ENCODE measurements at regions not wholly inside any gene's neighbourhood (a gene's known extent, or its start where the extent isn't known, plus 50 kb on each side); places are given as distances from the start of the nearest gene placed in this dataset.

GRCh38 chr10:124325633-124325914 is 93.1 kb downstream of the OAT start:
- no peaks in the 10 kb centered on the region for H3K36me3 ChIP-seq (ENCODE audit: insufficient read depth)
- no peaks in the 10 kb centered on the region for H4K20me1 ChIP-seq (replicated peaks; ENCODE audit: insufficient read depth)
- no peaks in the 10 kb centered on the region for H3K4me1 ChIP-seq (ENCODE audit: insufficient read depth)
- no peak overlapping the region for H3K27ac ChIP-seq (ENCODE audit: low read depth)
- no peaks in the 10 kb centered on the region for H3F3A ChIP-seq (replicated peaks; ENCODE audit: low read depth)
- TF ChIP-seq ZNF331 (CRISPR knock-in tag; IDR thresholded peaks at IDR 0.05; ENCODE audit: low read depth) = no peak
- no peak for TF ChIP-seq POLR2AphosphoS5 (IDR thresholded peaks at IDR 0.05; ENCODE audit: low read depth)
- Mint-ChIP-seq H3K27ac (no peak overlapping the region), H3K36me3 (ENCODE audit: low read depth) (no peaks in the 10 kb centered on the region), H3K27me3 (ENCODE audit: insufficient read depth, low read depth, poor library complexity) (peaks cover 18% of the 10 kb centered on the region), H3K9me3 (no peaks in the 10 kb centered on the region; the same call in 2 of the 3 replicates), H3K4me3 (no peak overlapping the region), H3K4me1 (no peaks in the 10 kb centered on the region)
- no peak overlapping the region for H3K4me2 ChIP-seq
- H2AFZ ChIP-seq = no peak overlapping the region
- no peak for DNase-seq (ENCODE audit: low spot score)
- ATAC-seq = no peak
- no peak overlapping the region for H3K4me3 ChIP-seq
- H3K9me2 ChIP-seq (ENCODE audit: insufficient read depth) = no peaks in the 10 kb centered on the region
- no peaks in the 10 kb centered on the region for H3K79me2 ChIP-seq (replicated peaks; ENCODE audit: insufficient read depth)
- H3K27me3 ChIP-seq (ENCODE audit: insufficient read depth) = no peaks in the 10 kb centered on the region

DNA sequence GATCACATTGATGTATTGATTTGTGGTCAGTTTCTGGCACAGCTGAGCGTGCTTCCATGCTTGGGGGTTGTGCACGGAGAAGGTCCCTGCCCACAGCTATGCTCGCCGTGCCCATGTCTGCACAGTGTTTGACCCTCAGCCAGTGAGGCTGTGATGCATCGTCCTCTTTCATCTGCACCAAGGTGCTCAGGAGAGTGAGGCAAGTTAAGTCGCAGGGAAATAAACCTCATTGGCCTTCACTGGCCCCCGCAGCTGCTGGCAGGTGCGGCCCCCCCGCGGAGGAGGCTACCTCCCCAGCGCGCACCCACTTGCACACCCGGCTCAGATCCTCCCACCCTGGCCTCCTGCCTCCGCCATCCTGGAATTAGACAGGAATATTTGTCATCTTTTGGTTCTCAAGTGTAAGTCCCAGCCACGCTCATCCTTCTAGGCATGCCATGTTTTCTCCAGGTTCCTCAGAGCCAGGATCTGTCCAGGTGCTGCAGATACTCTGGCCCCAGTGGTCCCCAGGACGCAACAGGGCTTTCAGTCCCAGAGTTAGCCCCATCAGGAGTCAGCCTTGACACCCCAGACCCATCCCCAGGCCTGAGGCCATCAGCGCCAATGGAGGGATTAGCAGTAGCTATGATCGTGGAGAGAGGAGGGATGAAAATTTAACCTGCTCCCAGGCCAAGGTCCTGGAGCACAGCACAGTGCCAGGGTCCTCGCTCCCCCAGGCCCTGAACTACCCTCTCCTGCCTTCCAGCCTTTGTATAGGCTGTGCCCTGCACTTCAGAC is 93.7 kb downstream of the OAT start:
- Histone ChIP-seq H3K9me2 (ENCODE audit: insufficient read depth) (no peaks in the 10 kb centered on the region), H2AFZ (no peak overlapping the region), H3K36me3 (ENCODE audit: insufficient read depth) (no peaks in the 10 kb centered on the region), H3K27me3 (ENCODE audit: insufficient read depth) (no peaks in the 10 kb centered on the region), H3K4me2 (no peak overlapping the region), H3K4me1 (ENCODE audit: insufficient read depth) (no peaks in the 10 kb centered on the region), H3K4me3 (no peak overlapping the region), H3K27ac (ENCODE audit: low read depth) (no peak overlapping the region), H4K20me1 (replicated peaks; ENCODE audit: insufficient read depth) (no peaks in the 10 kb centered on the region), H3K79me2 (replicated peaks; ENCODE audit: insufficient read depth) (no peaks in the 10 kb centered on the region), H3F3A (replicated peaks; ENCODE audit: low read depth) (no peaks in the 10 kb centered on the region)
- H3K9me3 Mint-ChIP-seq = no peaks in the 10 kb centered on the region; the same call in 2 of the 3 replicates
- ATAC-seq = no peak
- peaks cover 18% of the 10 kb centered on the region for H3K27me3 Mint-ChIP-seq (ENCODE audit: insufficient read depth, low read depth, poor library complexity)
- no peaks in the 10 kb centered on the region for H3K36me3 Mint-ChIP-seq (ENCODE audit: low read depth)
- no peak for DNase-seq (ENCODE audit: low spot score)
- TF ChIP-seq EZH2 (IDR thresholded peaks at IDR 0.05; ENCODE audit: low read depth, unreplicated experiment) (no peak), POLR2AphosphoS5 (IDR thresholded peaks at IDR 0.05; ENCODE audit: low read depth) (no peak), ZNF114 (CRISPR knock-in tag; IDR thresholded peaks at IDR 0.05) (no peak), ETS1 (IDR thresholded peaks at IDR 0.05) (no peak), JUNB (IDR thresholded peaks at IDR 0.05; ENCODE audit: unreplicated experiment) (no peak)
- no peak overlapping the region for H3K4me3 Mint-ChIP-seq
- no peak overlapping the region for H3K27ac Mint-ChIP-seq
- H3K4me1 Mint-ChIP-seq = no peaks in the 10 kb centered on the region

DNA sequence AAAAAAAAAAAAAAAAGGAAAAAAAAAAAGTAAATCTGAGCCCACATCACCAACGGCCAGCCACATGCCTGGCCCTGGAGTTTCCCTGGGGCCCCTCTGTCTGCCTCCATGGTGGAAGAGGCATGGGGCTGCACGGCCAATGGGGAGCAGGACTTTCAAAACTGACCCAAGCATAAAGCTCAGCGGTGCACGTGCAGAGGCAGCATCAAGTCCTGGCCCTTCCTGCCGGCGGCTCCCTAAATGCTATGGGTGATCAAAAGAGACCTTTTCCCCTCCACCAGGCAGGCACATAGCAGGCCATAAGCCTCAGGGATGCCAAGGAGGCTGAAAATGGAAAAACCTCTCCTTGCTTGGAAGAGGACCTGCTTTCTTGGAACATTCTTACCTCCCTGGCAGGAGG is 94.3 kb downstream of the OAT start:
- DNase-seq (ENCODE audit: low spot score) = no peak
- H3K27me3 Mint-ChIP-seq (ENCODE audit: insufficient read depth, low read depth, poor library complexity) = peaks cover 18% of the 10 kb centered on the region
- Histone ChIP-seq H2AFZ (no peak overlapping the region), H4K20me1 (replicated peaks; ENCODE audit: insufficient read depth) (no peaks in the 10 kb centered on the region), H3K79me2 (replicated peaks; ENCODE audit: insufficient read depth) (no peaks in the 10 kb centered on the region), H3K4me2 (no peak overlapping the region), H3F3A (replicated peaks; ENCODE audit: low read depth) (no peaks in the 10 kb centered on the region), H3K4me1 (ENCODE audit: insufficient read depth) (no peaks in the 10 kb centered on the region), H3K4me3 (no peak overlapping the region), H3K27ac (ENCODE audit: low read depth) (no peak overlapping the region), H3K9me2 (ENCODE audit: insufficient read depth) (no peaks in the 10 kb centered on the region), H3K27me3 (ENCODE audit: insufficient read depth) (no peaks in the 10 kb centered on the region), H3K36me3 (ENCODE audit: insufficient read depth) (no peaks in the 10 kb centered on the region)
- H3K36me3 Mint-ChIP-seq (ENCODE audit: low read depth) = no peaks in the 10 kb centered on the region
- H3K27ac Mint-ChIP-seq = no peak overlapping the region
- H3K9me3 Mint-ChIP-seq = no peaks in the 10 kb centered on the region
- no peak for ATAC-seq
- no peak overlapping the region for H3K4me3 Mint-ChIP-seq
- no peaks in the 10 kb centered on the region for H3K4me1 Mint-ChIP-seq
- TF ChIP-seq EZH2phosphoT487 (IDR thresholded peaks at IDR 0.05; ENCODE audit: unreplicated experiment) (no peak), CREB1 (CRISPR knock-in tag; IDR thresholded peaks at IDR 0.05; ENCODE audit: low read depth) (no peak), ZNF331 (CRISPR knock-in tag; IDR thresholded peaks at IDR 0.05; ENCODE audit: low read depth) (no peak), ZNF462 (CRISPR knock-in tag; IDR thresholded peaks at IDR 0.05) (no peak), ZNF114 (CRISPR knock-in tag; IDR thresholded peaks at IDR 0.05) (no peak), STAT1 (IDR thresholded peaks at IDR 0.05; ENCODE audit: unreplicated experiment) (no peak), NANOG (IDR thresholded peaks at IDR 0.05; ENCODE audit: borderline replicate concordance) (no peak)
